Omental fat pad (tissue), 3 donors: ENCODE measurements at regions not wholly inside any gene's neighbourhood (a gene's known extent, or its start where the extent isn't known, plus 50 kb on each side); places are given as distances from the start of the nearest gene placed in this dataset.

Source experiments
- ATAC-seq: fragments of 150-250 bp; one replicate; pipeline ENCODE4 v1.9.1; 2016; ENCODE audit warnings: mild to moderate bottlenecking, moderate library complexity; ENCODE audit not compliant: low FRiP score
- DNase-seq: peaks from one replicate; pipeline ENCODE4 v3.0.0-alpha.2; 2019; ENCODE audit warnings: low spot score
- CTCF ChIP-seq, 3 donors: fragments of 450-650 bp; IDR thresholded peaks; one replicate each; pipeline ENCODE4 v1.5.1; 2016 to 2017; ENCODE audit warnings: antibody characterized with exemption in 3 of 3, mild to moderate bottlenecking in 3 of 3, moderate library complexity in 2 of 3

- ATAC-seq = no peak
- no peak for TF ChIP-seq CTCF (IDR thresholded peaks at IDR 0.05)
- no peak for DNase-seq
Observed at GRCh38 chr16:65624666-65625065, 502.8 kb upstream of the CDH11 start.

DNA sequence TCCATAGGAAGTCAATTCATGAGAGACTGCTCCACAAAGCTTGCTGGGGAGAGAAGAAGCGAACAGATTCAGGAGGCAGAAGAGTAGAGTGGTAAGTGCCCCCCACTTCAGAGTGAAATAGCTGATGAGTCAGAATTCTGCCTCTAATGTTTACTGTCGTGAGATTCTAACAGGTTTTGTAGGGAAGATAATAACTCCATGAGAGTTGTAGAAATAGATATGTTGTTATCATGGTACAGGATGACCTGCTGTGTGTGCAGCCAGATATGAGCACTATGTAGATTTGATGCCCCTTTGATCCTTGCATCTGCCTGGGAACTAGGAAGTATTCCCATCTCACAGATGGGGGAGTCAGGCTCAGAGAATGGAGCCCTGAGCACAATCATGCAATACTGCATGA lies 502.4 kb upstream of the CDH11 start:
- ATAC-seq = no peak

GRCh38 chr16:65622871-65623270 lies 501.0 kb upstream of the CDH11 start:
- TF ChIP-seq CTCF (IDR thresholded peaks at IDR 0.05) = no peak
- no peak for ATAC-seq
- DNase-seq = no peak

More for the DNA sequence above, 502.4 kb upstream of the CDH11 start:
- DNase-seq = no peak
- TF ChIP-seq CTCF (IDR thresholded peaks at IDR 0.05) = no peak

- no peak for TF ChIP-seq CTCF (IDR thresholded peaks at IDR 0.05)
- ATAC-seq (no peak), DNase-seq (no peak)
Observed at GRCh38 chr16:65622151-65622550, 500.3 kb upstream of the CDH11 start.

DNA sequence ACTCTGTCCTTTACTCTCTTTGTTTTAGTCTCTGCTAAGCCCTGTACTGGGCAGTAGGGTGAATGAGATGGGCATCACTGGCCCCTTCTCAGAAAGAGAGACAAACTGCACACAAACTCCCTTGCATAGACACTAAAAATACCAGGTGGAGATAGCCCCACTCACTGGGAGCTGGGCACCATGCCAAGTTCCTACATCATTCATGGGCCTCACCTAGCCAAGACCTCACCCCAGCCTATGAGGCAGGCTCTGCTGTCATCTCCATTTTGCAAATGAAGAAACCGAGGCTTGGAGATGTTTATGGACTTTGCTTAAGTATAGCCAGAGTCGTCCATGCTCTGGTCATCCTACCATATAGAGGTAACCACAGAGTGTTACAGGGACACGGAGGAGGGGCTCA lies 499.8 kb upstream of the CDH11 start:
- DNase-seq (no peak), ATAC-seq (no peak)
- no peak for TF ChIP-seq CTCF (IDR thresholded peaks at IDR 0.05)

DNA sequence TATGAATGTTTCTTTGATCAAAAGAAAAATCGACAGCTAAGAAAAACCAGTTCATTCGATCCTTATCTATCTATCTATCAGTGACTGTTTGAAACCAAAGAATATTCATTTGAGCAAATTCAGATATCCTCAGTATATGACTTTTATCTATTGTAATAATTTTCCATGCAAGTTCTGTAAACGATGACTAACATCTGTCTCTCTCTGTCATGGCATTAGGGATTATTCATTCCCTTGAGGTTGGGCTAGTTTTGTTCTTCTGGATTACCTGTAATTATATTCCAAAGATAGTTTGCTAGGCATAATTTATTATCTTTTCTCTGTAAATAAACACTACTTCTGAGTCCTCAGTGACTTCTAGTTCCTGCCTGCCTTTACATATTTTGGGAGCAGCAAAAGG lies 497.7 kb upstream of the CDH11 start:
- no peak for TF ChIP-seq CTCF (IDR thresholded peaks at IDR 0.05)
- DNase-seq (no peak), ATAC-seq (no peak)

GRCh38 chr16:65618931-65619330 lies 497.1 kb upstream of the CDH11 start:
- ATAC-seq (no peak), DNase-seq (no peak)
- no peak for TF ChIP-seq CTCF (IDR thresholded peaks at IDR 0.05)
